ENCODE measurements at regions not wholly inside any gene's neighbourhood (a gene's known extent, or its start where the extent isn't known, plus 50 kb on each side); places are given as distances from the start of the nearest gene placed in this dataset.

GRCh38 chr2:41381701-41382100 is 666.1 kb upstream of the PKDCC start:
- POLR2A ChIA-PET = no interaction called here
- no peak overlapping the region for H3K27ac Mint-ChIP-seq
- no peaks in the 10 kb centered on the region for H3K27me3 ChIP-seq (ENCODE audit: control insufficient read depth in 2 of 2, insufficient read depth in 2 of 2, low read length in 2 of 2)
- H3K27me3 Mint-ChIP-seq = no peaks in the 10 kb centered on the region
- intact Hi-C loops (cut with micrococcal nuclease) = no loop called here
- H3K36me3 ChIP-seq (ENCODE audit: control insufficient read depth in 2 of 3, insufficient read depth in 3 of 3, low read length in 3 of 3) = no peaks in the 10 kb centered on the region
- H3K4me1 Mint-ChIP-seq = no peaks in the 10 kb centered on the region
- DNase-seq (no peak), ATAC-seq (no peak)
- no peak overlapping the region for H3K4me3 Mint-ChIP-seq
- H3K4me3 ChIP-seq (ENCODE audit: low read length) = no peak overlapping the region
- CTCF ChIA-PET = no interaction called here
- no peaks in the 10 kb centered on the region for H3K9me3 ChIP-seq (ENCODE audit: control insufficient read depth in 2 of 3, low read length in 3 of 3)
- H3K27ac ChIP-seq (ENCODE audit: low read depth, low read length) = no peak overlapping the region
- no peaks in the 10 kb centered on the region for H3K4me1 ChIP-seq (ENCODE audit: control insufficient read depth in 2 of 2, insufficient read depth in 2 of 2, low read length in 2 of 2)
- no peaks in the 10 kb centered on the region for H3K36me3 Mint-ChIP-seq
- peaks cover 0 to 3% (median 0%) of the 10 kb centered on the region in 11 donors for H3K9me3 Mint-ChIP-seq

DNA sequence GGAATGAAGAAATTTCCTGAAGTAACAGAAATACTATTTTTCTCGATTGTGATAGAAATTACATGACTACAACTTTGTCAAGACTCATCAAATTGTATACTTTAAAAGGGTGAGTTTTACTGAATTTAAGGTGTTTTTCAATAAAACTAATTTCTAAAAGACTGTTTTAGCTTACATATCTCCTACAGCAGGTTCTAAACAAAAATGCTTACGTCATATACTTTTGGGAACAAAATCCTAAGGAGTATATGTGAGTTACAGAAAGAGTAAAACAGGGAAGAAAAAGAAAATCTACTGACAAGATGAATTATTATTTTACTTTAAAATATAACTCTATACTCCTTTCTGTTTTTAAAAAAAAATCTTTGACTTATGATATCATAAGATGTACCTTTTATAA is 660.3 kb upstream of the PKDCC start:
- H3K4me1 ChIP-seq (ENCODE audit: control insufficient read depth in 2 of 2, insufficient read depth in 2 of 2, low read length in 2 of 2) = no peaks in the 10 kb centered on the region
- no peaks in the 10 kb centered on the region for H3K36me3 Mint-ChIP-seq
- H3K27me3 ChIP-seq (ENCODE audit: control insufficient read depth in 2 of 2, insufficient read depth in 2 of 2, low read length in 2 of 2) = no peaks in the 10 kb centered on the region
- no peak overlapping the region for H3K4me3 Mint-ChIP-seq
- ChIA-PET CTCF (no interaction called here), POLR2A (no interaction called here)
- DNase-seq (no peak), ATAC-seq (no peak)
- H3K36me3 ChIP-seq (ENCODE audit: control insufficient read depth in 2 of 3, insufficient read depth in 3 of 3, low read length in 3 of 3) = no peaks in the 10 kb centered on the region
- no peak overlapping the region for H3K4me3 ChIP-seq (ENCODE audit: low read length)
- intact Hi-C loops (cut with micrococcal nuclease) = no loop called here
- peaks cover 0 to 2% (median 0%) of the 10 kb centered on the region in 11 donors for H3K9me3 Mint-ChIP-seq
- H3K27me3 Mint-ChIP-seq = no peaks in the 10 kb centered on the region
- H3K4me1 Mint-ChIP-seq = no peaks in the 10 kb centered on the region
- H3K27ac Mint-ChIP-seq = no peak overlapping the region
- no peak overlapping the region for H3K27ac ChIP-seq (ENCODE audit: low read depth, low read length)
- no peaks in the 10 kb centered on the region for H3K9me3 ChIP-seq (ENCODE audit: control insufficient read depth in 2 of 3, low read length in 3 of 3)

DNA sequence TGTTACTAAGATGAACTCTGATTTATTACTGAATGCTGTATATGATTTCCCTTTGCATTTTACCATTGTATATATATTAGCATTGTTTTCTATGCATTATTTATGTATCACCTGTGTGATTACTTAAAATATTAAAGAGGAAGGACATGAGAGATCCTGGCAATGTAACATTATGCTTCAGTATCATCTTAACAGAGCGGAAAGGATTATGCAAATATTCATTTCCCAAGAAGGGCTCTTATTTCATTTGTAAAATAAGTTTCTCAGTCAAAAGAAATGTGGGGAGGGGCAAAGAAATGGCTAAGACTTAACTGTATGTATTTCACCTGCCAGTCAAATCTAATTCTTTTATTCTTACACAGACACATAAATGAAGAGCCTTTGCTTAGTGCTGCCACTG is 654.2 kb upstream of the PKDCC start:
- DNase-seq (no peak), ATAC-seq (no peak)
- H3K9me3 Mint-ChIP-seq = peaks cover 0 to 26% (median 7%) of the 10 kb centered on the region in 11 donors
- ChIA-PET CTCF (no interaction called here), POLR2A (no interaction called here)
- peaks cover 0 to 4% (median 0%) of the 10 kb centered on the region in 5 donors for H3K27me3 Mint-ChIP-seq
- H3K27ac Mint-ChIP-seq = no peak overlapping the region
- H3K4me1 ChIP-seq (ENCODE audit: control insufficient read depth in 2 of 2, insufficient read depth in 2 of 2, low read length in 2 of 2) = no peaks in the 10 kb centered on the region
- no peaks in the 10 kb centered on the region for H3K36me3 ChIP-seq (ENCODE audit: control insufficient read depth in 2 of 3, insufficient read depth in 3 of 3, low read length in 3 of 3)
- no peaks in the 10 kb centered on the region for H3K27me3 ChIP-seq (ENCODE audit: control insufficient read depth in 2 of 2, insufficient read depth in 2 of 2, low read length in 2 of 2)
- no peak overlapping the region for H3K4me3 ChIP-seq (ENCODE audit: low read length)
- intact Hi-C loops (cut with micrococcal nuclease) = no loop called here
- H3K4me1 Mint-ChIP-seq = no peaks in the 10 kb centered on the region
- H3K4me3 Mint-ChIP-seq = no peak overlapping the region
- no peaks in the 10 kb centered on the region for H3K36me3 Mint-ChIP-seq
- no peak overlapping the region for H3K27ac ChIP-seq (ENCODE audit: low read depth, low read length)
- H3K9me3 ChIP-seq (ENCODE audit: control insufficient read depth in 2 of 3, low read length in 3 of 3) = no peaks in the 10 kb centered on the region

- Histone ChIP-seq H3K4me3 (ENCODE audit: low read length) (no peak overlapping the region), H3K9me3 (ENCODE audit: control insufficient read depth in 2 of 3, low read length in 3 of 3) (no peaks in the 10 kb centered on the region), H3K27me3 (ENCODE audit: control insufficient read depth in 2 of 2, insufficient read depth in 2 of 2, low read length in 2 of 2) (no peaks in the 10 kb centered on the region), H3K4me1 (ENCODE audit: control insufficient read depth in 2 of 2, insufficient read depth in 2 of 2, low read length in 2 of 2) (no peaks in the 10 kb centered on the region), H3K36me3 (ENCODE audit: control insufficient read depth in 2 of 3, insufficient read depth in 3 of 3, low read length in 3 of 3) (no peaks in the 10 kb centered on the region), H3K27ac (ENCODE audit: low read depth, low read length) (no peak overlapping the region)
- Mint-ChIP-seq H3K4me3 (no peak overlapping the region), H3K27me3 (peaks cover 0 to 4% (median 0%) of the 10 kb centered on the region in 5 donors), H3K27ac (no peak overlapping the region), H3K9me3 (peaks cover 0 to 26% (median 7%) of the 10 kb centered on the region in 11 donors), H3K4me1 (no peaks in the 10 kb centered on the region), H3K36me3 (no peaks in the 10 kb centered on the region)
- ChIA-PET CTCF (no interaction called here), POLR2A (no interaction called here)
- DNase-seq = no peak
- intact Hi-C loops (cut with micrococcal nuclease) = no loop called here
- no peak for ATAC-seq
Measured at GRCh38 chr2:41394541-41394940, 653.3 kb upstream of the PKDCC start.

- no peak overlapping the region for H3K4me3 Mint-ChIP-seq
- no peak for ATAC-seq
Measured at GRCh38 chr2:41395692-41396091, 652.1 kb upstream of the PKDCC start.

GRCh38 chr2:41399437-41400087 is 648.3 kb upstream of the PKDCC start:
- CTCF ChIA-PET = no interaction called here
- Mint-ChIP-seq H3K4me1 (no peaks in the 10 kb centered on the region), H3K36me3 (no peaks in the 10 kb centered on the region), H3K27me3 (peaks cover 0 to 4% (median 0%) of the 10 kb centered on the region in 5 donors), H3K27ac (no peak overlapping the region), H3K4me3 (no peak overlapping the region), H3K9me3 (peaks cover 0 to 21% (median 9%) of the 10 kb centered on the region in 11 donors)
- Histone ChIP-seq H3K27me3 (ENCODE audit: control insufficient read depth in 2 of 2, insufficient read depth in 2 of 2, low read length in 2 of 2) (no peaks in the 10 kb centered on the region), H3K9me3 (ENCODE audit: control insufficient read depth in 2 of 3, low read length in 3 of 3) (no peaks in the 10 kb centered on the region), H3K4me3 (ENCODE audit: low read length) (no peak overlapping the region), H3K36me3 (ENCODE audit: control insufficient read depth in 2 of 3, insufficient read depth in 3 of 3, low read length in 3 of 3) (no peaks in the 10 kb centered on the region), H3K27ac (ENCODE audit: low read depth, low read length) (no peak overlapping the region), H3K4me1 (ENCODE audit: control insufficient read depth in 2 of 2, insufficient read depth in 2 of 2, low read length in 2 of 2) (no peaks in the 10 kb centered on the region)
- POLR2A ChIA-PET = no interaction called here
- intact Hi-C loops (cut with micrococcal nuclease) = no loop called here
- DNase-seq (no peak), ATAC-seq (no peak)

More at GRCh38 chr2:41395692-41396091, 652.1 kb upstream of the PKDCC start:
- no peaks in the 10 kb centered on the region for H3K36me3 ChIP-seq (ENCODE audit: control insufficient read depth in 2 of 3, insufficient read depth in 3 of 3, low read length in 3 of 3)
- Mint-ChIP-seq H3K4me1 (no peaks in the 10 kb centered on the region), H3K36me3 (no peaks in the 10 kb centered on the region), H3K27me3 (peaks cover 0 to 4% (median 0%) of the 10 kb centered on the region in 5 donors), H3K9me3 (peaks cover 0 to 26% (median 7%) of the 10 kb centered on the region in 11 donors), H3K27ac (no peak overlapping the region)
- H3K27ac ChIP-seq (ENCODE audit: low read depth, low read length) = no peak overlapping the region
- intact Hi-C loops (cut with micrococcal nuclease) = no loop called here
- no peaks in the 10 kb centered on the region for H3K27me3 ChIP-seq (ENCODE audit: control insufficient read depth in 2 of 2, insufficient read depth in 2 of 2, low read length in 2 of 2)
- H3K4me1 ChIP-seq (ENCODE audit: control insufficient read depth in 2 of 2, insufficient read depth in 2 of 2, low read length in 2 of 2) = no peaks in the 10 kb centered on the region
- no peaks in the 10 kb centered on the region for H3K9me3 ChIP-seq (ENCODE audit: control insufficient read depth in 2 of 3, low read length in 3 of 3)
- POLR2A ChIA-PET = no interaction called here
- DNase-seq = no peak
- CTCF ChIA-PET = no interaction called here
- no peak overlapping the region for H3K4me3 ChIP-seq (ENCODE audit: low read length)

- intact Hi-C loops (cut with micrococcal nuclease) = no loop called here
- no peak for ATAC-seq
Measured at GRCh38 chr2:41400088-41400665, 647.6 kb upstream of the PKDCC start.

More at GRCh38 chr2:41400088-41400665, 647.6 kb upstream of the PKDCC start:
- no peak for DNase-seq
- Mint-ChIP-seq H3K27me3 (peaks cover 0 to 4% (median 0%) of the 10 kb centered on the region in 5 donors), H3K36me3 (no peaks in the 10 kb centered on the region), H3K9me3 (peaks cover 0 to 18% (median 9%) of the 10 kb centered on the region in 11 donors), H3K4me3 (no peak overlapping the region), H3K4me1 (no peaks in the 10 kb centered on the region), H3K27ac (no peak overlapping the region)
- Histone ChIP-seq H3K27ac (ENCODE audit: low read depth, low read length) (no peak overlapping the region), H3K4me1 (ENCODE audit: control insufficient read depth in 2 of 2, insufficient read depth in 2 of 2, low read length in 2 of 2) (no peaks in the 10 kb centered on the region), H3K27me3 (ENCODE audit: control insufficient read depth in 2 of 2, insufficient read depth in 2 of 2, low read length in 2 of 2) (no peaks in the 10 kb centered on the region), H3K4me3 (ENCODE audit: low read length) (no peak overlapping the region), H3K36me3 (ENCODE audit: control insufficient read depth in 2 of 3, insufficient read depth in 3 of 3, low read length in 3 of 3) (no peaks in the 10 kb centered on the region), H3K9me3 (ENCODE audit: control insufficient read depth in 2 of 3, low read length in 3 of 3) (no peaks in the 10 kb centered on the region)
- POLR2A ChIA-PET = no interaction called here
- CTCF ChIA-PET = no interaction called here
